NCI-H2107 (cell line): ENCODE measurements at regions not wholly inside any gene's neighbourhood (a gene's known extent, or its start where the extent isn't known, plus 50 kb on each side); places are given as distances from the start of the nearest gene placed in this dataset.

Source experiments
- DNase-seq: peaks from one replicate; lab custom pipeline; 2025; lab: John Stamatoyannopoulos, UW

DNA sequence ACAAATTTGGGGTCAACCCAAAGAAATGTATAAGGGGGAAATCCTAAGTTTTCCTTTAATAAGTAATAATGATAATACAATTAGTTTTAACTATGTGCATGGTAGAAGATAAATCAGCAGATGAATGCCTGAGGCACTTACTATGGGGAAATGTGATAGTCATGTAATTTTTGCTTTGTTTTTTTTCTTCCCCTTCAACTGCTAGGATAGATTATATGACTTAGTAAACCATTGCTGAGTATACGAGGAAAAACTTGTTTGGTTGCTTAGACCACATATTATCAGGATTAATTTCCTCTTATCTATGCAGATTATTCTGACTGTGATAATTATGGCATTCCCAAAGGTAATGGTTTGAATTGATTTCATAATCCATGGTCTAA is 181.1 kb downstream of the TGFB2 start:
- no peak for DNase-seq

DNA sequence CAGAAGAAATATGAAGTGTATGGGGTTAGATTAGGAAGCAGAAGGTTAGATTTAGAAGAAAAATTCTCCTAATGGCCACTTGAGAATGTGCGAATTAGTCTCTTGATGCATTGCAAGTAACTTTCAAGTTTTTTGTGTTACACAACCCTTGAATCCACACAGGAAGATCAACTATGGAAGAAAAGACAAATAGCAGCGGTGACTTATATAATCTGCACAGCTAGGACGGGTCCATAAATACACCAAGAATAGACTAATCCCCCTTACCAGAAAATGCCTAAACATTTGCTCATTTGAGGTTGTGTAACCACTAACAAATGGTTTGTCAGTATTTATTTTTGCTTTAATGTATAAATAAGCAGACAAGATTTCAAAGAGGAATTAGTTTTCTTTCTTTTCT is 182.6 kb downstream of the TGFB2 start:
- no peak for DNase-seq

DNA sequence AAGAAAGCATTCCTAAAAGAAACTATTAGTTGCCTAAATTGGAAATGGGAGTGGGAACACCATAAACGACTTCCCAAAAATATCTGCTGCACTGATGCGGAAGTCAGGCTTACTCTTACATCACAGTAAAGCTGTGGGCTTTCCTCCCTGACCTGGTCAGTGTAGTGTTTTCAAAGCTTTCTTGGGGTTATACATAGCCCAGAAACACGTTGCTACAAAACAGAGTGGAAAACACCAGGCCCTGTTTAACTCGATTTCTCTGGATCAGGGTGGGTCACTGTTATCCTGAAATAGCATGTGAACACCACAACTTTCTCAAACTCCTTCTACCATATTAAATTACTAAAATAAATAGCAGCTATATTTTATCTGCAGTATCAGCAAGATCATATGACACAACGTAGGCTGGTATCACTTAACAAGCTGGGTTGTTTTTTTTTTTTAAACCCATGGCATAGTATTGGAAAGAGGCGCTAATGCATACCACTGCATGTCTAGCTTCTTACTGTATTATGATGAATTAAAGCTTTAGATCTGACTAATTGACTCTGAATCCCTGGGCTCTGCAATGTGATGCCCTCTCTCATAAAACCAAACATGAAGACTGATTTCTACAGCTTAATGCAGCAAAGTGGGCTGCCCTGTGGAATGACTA is 184.6 kb downstream of the TGFB2 start:
- DNase-seq: peak; percentile 23

DNA sequence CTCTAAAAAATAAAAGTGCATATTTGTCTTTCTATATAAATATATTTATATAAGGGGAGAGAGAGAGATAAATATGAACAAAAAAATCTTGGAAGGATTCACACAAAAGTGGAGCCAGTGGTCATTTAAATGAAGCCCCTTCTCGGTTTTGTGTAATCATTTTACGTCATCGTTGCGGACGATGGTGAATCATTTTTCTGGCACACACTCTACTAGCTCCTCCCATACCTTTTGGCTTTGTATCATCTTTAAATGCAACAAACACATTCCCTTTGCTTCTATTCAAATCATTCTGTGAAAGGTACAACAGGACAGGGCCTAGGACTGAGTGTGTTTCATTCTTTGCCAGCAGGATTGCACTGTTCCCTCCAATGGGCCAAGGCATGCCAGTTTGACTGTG is 186.8 kb downstream of the TGFB2 start:
- no peak for DNase-seq

DNA sequence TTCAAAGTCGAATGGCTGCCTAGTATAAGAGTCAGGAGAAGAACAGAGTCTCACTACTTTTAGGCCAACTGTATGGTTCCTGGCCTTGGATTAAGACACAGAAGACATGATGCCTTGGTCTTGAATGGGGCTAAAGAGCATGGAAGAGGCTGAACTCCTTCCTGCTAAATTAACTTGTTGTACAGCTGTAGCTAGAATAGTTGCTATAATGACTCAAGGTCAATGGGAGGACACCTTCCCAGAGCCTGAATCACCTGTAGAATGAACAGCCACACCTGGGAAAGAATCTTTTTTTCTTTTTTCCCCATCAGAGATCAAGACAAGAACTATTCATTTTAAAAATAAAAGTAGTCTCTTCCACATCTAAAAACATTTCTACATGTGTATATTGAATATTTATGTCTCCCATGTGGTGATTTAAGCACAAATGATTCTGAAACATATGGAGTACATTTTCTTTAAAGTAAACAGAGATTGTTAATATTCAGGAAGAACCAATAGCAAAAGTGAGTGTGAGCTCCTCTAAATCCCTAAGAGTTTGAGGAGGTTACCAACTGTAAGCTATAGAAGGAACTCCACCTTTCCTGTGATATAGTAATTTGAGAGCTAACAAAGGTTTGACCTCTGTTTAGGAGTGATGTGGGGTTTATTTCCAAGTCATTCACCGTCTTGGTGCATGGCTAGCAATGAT is 191.3 kb downstream of the TGFB2 start:
- no peak for DNase-seq

DNA sequence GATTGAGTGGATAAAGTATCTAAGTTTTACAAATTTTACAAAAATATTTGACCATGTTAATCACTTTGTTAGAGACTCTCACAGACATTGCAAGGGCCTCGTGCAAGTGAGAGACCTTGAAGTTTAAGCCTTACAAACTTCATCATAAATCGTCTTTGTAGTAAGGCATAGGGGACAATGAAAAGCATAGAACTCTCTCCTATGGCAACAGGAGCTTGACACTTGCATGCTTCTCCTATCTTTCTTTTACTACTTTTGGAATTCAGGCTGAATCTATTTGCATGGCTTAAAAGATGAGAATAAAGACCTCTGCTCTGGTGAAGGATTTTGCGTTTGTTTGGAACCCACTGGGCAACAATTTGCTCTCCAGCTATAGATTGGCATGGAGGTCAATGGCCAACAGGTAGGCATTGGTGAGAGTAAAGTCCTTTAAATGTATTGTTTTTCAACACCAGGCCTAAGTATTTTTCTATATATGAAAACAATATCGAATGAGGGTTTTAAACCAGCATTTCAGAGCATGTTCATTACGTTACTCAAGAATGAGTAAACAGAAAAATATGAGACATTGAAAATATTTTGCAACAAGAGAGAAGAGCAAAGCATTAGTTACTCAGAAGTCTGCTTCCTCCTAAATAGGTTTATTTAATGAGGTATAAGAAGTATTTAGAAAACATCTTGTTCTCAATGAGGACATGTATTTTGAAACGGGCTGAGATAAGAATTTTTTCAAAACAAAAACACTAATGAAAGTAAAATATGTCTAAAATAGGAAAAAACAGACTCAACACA is 192.2 kb downstream of the TGFB2 start:
- DNase-seq: no peak

DNA sequence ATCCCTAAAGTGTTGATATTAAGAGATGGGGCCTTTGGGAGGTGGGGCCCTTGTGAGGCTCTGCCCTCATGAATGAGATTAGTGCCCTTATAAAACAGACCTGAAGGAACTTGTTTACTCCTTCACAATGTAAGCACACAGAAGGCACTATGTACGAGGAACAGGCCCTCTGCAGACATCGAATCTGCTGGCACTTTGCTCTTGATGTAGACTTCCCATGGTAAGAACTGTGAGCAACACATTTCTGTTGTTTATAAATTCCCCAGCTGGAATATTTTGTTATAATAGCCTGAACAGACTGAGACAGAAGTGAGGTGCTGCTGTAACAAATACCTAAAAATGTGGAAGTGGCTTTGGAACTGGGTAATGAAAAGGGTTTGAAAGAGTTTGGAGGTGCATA is 193.2 kb downstream of the TGFB2 start:
- DNase-seq: no peak

DNA sequence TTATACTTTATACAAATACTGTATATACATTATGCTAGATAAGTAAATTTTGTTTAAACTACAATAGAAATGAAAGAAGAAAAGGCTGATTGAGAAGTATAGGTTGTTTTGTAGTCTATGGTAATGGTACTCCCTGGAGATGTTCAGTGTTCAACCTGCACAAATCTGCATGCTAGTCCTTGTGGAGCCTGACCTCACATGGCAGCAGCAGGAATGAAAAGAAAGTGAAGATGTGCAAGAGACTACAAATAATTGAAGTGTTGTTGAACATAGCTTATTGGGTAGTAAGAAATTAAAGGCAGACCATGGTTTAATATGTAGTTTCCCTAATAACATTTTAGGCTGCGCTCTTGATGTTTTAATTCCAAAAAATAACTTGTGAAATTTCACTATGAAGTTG is 201.2 kb downstream of the TGFB2 start:
- no peak for DNase-seq

DNA sequence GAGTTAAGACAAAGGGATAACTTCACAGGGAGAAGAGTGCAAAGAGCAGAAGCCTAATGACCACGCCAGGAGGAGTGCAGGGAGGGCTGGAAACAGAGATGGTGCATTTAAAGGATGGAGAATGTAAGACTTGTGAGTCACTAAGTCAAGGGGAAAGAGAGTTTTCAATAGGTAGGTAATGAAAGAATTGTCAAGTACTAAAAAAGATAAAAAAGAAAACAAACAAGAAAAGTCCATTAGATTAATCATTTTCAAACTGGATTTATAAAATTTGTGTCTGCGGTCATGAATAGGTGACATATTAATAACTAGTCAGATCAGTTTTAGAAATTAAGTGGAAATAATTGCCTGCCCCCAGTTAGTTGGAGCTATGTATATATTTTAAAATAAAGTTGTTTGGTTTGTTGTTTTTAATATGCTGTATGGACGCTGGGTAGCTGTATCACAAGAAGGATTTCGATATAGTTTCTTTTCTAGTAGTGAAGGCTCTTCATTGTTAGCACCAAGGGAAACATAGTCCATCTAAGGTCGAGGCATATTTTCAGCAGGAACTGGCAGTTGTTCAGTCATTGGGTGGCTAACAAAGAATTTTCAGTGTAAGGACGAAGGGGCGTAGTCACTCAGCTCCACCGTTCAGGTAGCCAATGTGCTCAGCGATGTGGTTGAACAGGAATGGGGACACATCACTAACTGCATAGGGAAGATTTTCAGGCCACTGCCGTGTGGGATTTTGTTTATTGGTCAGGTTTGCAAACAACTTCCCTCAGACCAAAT is 203.0 kb downstream of the TGFB2 start:
- DNase-seq: no peak

DNA sequence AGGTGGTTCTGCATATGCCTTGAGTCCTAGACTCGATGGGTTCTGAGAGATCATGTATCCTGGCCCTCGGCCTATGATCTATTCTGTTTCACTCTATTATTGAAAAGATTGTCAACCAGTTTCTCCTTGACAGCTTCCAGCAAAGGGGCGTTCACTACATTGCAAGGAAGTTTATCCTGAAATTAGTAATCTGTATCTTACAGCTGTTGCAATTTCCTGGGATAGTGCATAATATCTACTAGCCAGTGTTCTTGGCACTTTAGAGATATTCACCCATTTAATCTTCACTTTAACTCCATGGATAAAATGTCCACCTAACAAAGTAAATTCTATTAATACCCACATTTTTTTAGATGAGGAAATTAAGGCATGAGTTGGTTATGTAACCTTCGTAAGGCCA is 203.6 kb downstream of the TGFB2 start:
- no peak for DNase-seq

DNA sequence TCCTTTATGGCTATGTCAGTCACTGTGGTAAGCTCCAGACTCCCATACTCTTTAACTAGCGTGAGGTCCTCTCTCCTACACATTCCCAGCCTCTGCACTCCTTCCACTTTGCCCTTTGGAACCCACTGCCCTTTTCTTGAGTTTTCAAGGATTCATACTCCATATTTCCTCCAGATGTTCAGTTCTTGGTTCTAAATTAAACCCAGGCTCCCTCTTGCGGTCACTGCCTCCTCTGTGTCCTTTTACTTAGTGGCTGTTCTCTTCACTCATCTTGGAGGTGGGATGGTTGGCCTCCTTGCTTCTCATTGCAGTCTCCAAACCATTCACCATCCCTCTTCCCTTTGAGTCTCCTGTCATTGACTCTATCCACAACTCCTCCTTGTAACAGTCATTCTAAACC is 208.1 kb downstream of the TGFB2 start:
- no peak for DNase-seq

DNA sequence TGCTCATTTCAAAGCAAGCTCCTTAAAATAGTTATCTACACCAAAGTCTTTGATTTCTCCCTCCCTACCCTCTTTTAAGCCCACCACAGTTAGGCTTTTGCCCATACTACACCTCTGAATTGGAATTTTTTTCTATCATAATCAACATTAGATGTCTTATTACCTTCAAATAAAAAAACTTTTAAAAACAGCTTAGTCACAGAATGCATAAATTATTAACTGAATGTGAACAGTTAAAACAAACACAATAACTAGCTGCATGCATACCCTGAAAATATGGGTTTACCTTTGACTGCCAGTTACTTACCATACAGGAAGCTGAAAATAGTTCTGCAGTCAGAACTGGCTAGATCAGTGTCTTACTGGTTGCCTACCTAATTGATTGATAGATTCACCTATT is 210.9 kb downstream of the TGFB2 start:
- DNase-seq: no peak

DNA sequence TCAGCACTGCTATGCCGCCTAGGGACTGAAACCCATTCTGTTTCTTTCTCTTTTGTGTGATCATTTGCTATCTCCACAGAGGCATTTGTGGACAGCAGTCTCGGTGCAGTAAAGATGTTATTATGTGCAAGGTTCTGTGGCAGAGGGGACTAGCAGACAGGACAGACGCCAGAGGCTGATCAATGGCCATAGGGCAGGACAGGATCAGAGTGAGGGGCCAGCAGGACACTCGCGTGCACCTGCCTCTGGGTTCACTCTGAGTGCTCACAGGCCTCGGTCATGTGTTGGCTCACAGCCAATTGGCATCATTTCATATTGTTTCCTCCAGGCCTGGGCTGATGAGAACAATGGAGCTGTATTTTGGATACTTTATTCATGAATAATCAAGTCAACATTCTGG is 212.6 kb downstream of the TGFB2 start:
- peak; percentile 24 for DNase-seq

DNA sequence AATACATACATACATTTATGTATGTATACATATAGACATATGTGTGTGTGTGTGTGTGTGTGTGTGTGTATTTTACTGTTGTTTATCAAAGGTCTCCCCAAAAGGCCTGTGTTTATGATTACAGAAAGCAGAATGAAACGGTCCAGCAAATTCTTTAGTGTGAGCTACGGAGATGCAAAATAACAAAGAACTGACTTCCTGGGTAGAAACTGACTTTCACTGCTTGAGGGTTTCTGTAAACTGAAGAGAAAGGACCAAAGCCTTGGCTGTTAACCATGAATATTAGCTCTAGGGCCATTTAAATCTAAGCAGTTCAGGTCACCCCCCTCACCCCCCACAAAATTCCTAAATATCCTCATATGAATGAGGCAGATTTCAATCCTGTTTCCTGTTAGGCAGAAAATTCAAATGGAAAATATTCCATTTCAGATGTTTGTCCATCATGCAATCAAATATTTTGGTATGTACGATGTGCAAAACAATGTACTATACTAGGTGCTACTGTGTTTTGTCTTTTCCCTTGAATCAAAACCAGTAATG is 213.2 kb downstream of the TGFB2 start:
- no peak for DNase-seq

DNA sequence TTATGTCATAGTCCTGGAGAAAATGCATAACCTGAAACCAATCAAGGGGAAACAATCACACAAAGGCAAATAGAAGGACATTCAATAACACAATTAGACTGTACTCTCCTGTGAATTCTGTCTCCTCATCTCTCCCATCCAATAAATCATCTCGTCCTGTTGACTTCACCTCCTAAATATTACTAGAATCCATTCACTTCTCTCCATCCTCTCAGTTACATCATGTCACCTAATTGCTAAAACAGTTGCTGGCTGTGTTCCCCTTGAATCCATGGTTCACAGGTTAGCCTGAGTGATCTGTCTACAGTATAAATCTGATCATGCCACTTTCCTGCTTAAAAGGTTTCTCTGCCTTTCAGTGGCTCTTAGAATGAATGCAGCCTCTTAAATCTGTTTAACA is 220.2 kb downstream of the TGFB2 start:
- no peak for DNase-seq

DNA sequence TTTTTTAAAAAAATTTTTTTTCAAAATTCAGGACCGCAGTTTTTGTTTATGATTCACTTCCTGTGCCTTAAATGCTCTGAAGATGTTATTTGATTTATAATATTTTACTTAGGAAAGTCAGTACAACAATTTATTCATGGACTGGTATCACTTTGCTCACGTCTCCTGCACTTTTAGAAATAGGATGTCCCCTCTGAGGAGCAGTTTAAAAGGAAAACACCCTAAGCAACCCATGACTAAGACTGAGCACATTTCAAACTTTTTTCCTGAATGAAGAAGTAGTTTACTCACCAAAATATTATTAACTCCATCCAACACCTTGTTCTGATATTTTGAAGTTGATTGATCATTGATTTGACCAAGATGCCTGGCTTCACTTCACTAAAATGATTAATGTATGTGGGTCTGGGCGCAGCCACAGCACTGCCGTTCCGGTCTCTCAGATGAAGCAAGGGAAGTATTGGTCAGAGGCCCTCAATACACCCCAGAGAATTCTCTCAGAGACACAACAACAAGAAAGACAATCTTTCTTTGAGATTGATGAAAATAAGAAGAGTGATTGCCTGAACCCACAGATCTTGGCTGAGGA is 223.9 kb downstream of the TGFB2 start:
- no peak for DNase-seq

DNA sequence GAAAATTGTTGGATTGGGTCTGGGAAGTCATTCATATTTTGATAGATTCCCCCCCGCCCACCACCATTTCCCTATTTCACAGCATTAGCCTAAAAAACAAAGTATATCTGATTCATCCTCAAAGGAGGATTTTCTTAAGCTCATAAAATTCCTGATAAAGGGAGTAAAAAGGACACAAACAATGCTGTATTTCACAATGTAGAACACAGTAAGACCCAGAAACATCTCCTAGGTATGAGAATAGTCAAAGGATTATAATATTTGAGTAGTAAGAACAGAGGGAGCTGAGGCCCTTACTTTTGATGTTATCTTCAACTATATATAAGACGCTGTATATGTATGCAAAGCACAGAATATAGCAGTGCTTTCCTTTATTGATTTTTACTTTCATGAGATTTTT is 225.3 kb downstream of the TGFB2 start:
- no peak for DNase-seq

DNA sequence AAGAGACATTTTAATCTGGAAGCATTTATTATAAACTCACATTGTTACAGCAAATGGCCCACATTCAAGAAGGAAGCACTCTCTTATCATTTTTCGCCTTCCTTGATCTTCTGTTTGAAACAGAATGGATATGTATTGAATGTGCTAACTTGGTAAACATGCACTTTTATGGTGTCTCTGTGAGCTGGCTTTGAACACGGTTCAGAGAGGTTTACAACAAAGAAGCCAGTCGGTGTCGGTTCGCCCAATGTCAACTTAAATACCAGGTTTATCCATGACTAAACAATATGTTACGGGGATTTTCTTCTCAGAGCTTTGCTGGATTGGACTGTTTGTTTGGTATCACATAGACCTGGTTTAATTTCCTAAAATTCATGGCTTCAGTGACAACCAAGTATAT is 226.4 kb downstream of the TGFB2 start:
- no peak for DNase-seq

DNA sequence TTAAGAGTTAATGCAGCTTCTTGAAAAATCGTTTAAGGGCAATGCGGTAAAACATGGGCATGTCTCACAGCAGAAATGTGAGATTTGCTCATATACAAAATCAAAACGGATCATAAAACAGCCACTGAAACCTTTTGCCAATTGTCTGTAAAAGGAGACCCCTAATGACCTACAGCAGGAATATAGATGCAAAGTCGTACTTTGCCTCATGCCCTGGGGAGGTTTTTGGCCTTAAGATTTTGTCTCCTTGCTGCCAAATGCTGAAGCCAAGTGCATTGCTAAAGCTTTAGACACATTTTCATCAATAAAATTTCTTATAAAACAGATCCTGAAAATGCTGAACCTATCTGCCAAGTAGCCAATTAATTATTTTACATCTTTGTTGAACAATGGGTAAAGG is 226.9 kb downstream of the TGFB2 start:
- no peak for DNase-seq

DNA sequence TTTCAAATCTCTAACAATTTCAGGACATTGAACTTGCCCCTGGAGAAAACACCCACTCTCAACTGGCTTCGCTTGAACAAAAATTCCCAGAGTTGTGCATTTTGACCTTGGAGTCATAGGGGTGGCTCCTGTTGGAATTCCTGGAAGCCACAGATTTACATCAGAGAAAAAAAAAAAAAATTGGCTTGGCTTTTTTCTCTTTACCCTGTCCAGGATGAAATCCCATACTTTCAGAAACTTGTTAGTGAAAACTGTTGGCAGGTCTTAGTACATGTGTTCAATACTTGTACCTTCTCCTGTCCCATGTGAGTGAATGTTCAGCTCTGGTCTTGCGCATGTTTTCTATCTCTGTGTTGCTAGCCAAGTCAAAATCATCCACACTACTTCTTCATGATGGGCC is 228.8 kb downstream of the TGFB2 start:
- DNase-seq: no peak

DNA sequence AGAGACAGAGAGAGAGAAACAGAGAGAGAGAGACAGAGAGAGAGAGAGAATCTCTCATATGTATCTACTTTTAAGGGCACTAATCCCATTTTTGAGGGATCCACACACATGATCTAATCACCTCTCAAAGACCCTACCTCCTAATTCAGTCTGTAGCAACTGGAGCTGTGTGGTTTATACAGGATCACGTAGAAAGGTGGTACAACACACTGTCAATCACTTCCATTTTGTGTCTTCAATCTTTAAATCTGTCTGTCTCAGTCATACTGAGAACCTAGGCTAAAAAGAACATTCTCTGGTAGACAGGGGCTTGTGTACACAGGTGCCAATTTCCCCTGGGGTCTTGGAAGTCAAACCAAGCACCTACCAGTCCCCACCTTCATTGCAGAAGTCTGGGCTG is 229.9 kb downstream of the TGFB2 start:
- no peak for DNase-seq

DNA sequence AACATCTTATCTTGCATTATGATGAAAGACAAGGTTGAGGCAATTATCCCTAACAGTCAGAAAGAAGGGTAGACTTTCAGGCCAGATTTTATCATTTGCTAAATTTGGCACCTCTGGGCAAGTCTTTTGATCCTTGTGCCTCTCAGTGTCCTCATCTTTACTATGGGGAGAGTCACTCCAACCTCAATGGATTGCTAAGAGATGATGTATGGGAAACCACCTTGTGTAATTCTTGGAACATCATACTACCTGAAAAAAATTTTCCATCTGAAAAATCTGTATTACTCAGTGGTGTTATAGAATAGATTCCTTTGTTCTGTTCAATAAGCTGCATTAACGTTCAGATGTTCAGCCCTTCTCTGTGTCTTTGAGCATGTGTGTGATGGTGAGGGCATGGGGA is 230.7 kb downstream of the TGFB2 start:
- no peak for DNase-seq
